A549 (cell line): ENCODE measurements at regions not wholly inside any gene's neighbourhood (a gene's known extent, or its start where the extent isn't known, plus 50 kb on each side); places are given as distances from the start of the nearest gene placed in this dataset.

ENCODE experiments used
- ATAC-seq, 2 experiments: fragments of 200-7000 bp in 1 of 2; fragments of >200 bp in 1 of 2; cut with Nextera tagmentation in 1 of 2; cut with Tn5 transposase in 1 of 2; 3 replicates each; pipeline versions ENCODE4 v1.8.0 to v1.9.1; 2018 to 2020; ENCODE audit warnings: mild to moderate bottlenecking in 1 of 2, moderate library complexity in 1 of 2
- CTCF ChIA-PET: fragments of 300-600 bp; sonication (Branson Sonifier 250); formaldehyde crosslinking; extraction: SDS; loops from one replicate; lab custom pipeline; 2021; ENCODE audit warnings: antibody characterized with exemption, inconsistent platforms; lab: Yijun Ruan, JAX
- POLR2A ChIA-PET: fragments of 350-600 bp; formaldehyde crosslinking; extraction: SDS; loops from one replicate; lab custom pipeline; 2021; ENCODE audit warnings: antibody characterized with exemption, inconsistent platforms; lab: Yijun Ruan, JAX
- DNase-seq, 2 experiments: peaks; one replicate each; pipeline versions ENCODE4 v3.0.0 to v3.0.0-alpha.2; 2011 to 2016; ENCODE audit warnings: low read depth in 1 of 2, low spot score in 1 of 2
- FAIRE-seq: peaks from 2 replicates; lab custom pipeline; 2011; peaks lifted over from hg19 to GRCh38; lab: Jason Lieb, UNC
- H3K27ac ChIP-seq, 2 experiments: fragments of >200 bp; sonication (Bioruptor Twin); formaldehyde crosslinking; 3 replicates each; pipeline ENCODE4 v1.5.1; 2016 to 2017
- H3K4me1 ChIP-seq: fragments of >200 bp; sonication (Bioruptor Twin); formaldehyde crosslinking; 3 replicates; pipeline ENCODE4 v1.6.1; 2016
- H3K4me2 ChIP-seq: fragments of >200 bp; sonication (Bioruptor Twin); formaldehyde crosslinking; 3 replicates; pipeline ENCODE4 v1.6.1; 2016
- H3K4me3 ChIP-seq: fragments of >200 bp; sonication (Bioruptor Twin); formaldehyde crosslinking; 3 replicates; pipeline ENCODE4 v1.5.1; 2016
- H3K9me3 ChIP-seq: fragments of >200 bp; sonication (Bioruptor Twin); formaldehyde crosslinking; 3 replicates; pipeline ENCODE4 v1.6.1; 2016
- ATOH8 ChIP-seq: fragments of 250-450 bp; sonication (Bioruptor Pico); IDR thresholded peaks from 2 replicates; pipeline ENCODE4 v1.5.0; 2020; ENCODE audit warnings: low read depth, mild to moderate bottlenecking, moderate library complexity
- CHD2 ChIP-seq: fragments of 150-350 bp; IDR thresholded peaks from 2 replicates; pipeline ENCODE4 v1.6.1; 2014; ENCODE audit warnings: low read length; ENCODE audit not compliant: partially characterized antibody
- CTCF ChIP-seq: fragments of >200 bp; sonication (Bioruptor Twin); formaldehyde crosslinking; IDR thresholded peaks from 3 replicates; pipeline ENCODE4 v1.5.1; 2016
- EHMT2 ChIP-seq: fragments of 200-600 bp; sonication (generic); IDR thresholded peaks from 2 replicates; pipeline ENCODE4 v1.6.1; 2016; ENCODE audit warnings: antibody characterized with exemption, low read depth, mild to moderate bottlenecking, moderate library complexity
- EP300 ChIP-seq, 2 experiments: fragments of >200 bp; sonication (Bioruptor Twin); formaldehyde crosslinking; IDR thresholded peaks; 2 replicates in 1 of 2; 3 replicates in 1 of 2; pipeline ENCODE4 v1.6.1; 2016 to 2017
- HES2 ChIP-seq: fragments of >200 bp; sonication (Bioruptor Twin); formaldehyde crosslinking; IDR thresholded peaks from 2 replicates; pipeline ENCODE4 v1.6.1; 2016
- HMGXB4 ChIP-seq: fragments of 250-450 bp; sonication (Bioruptor Pico); IDR thresholded peaks from 2 replicates; pipeline ENCODE4 v1.5.0; 2021; ENCODE audit warnings: mild to moderate bottlenecking, moderate library complexity, borderline replicate concordance
- HOXA7 ChIP-seq: fragments of 250-450 bp; sonication (Bioruptor Pico); IDR thresholded peaks from 2 replicates; pipeline ENCODE4 v1.5.0; 2020; ENCODE audit warnings: mild to moderate bottlenecking, moderate library complexity
- KDM1A ChIP-seq: fragments of 200-600 bp; sonication (generic); IDR thresholded peaks from 2 replicates; pipeline ENCODE4 v1.6.1; 2016; ENCODE audit warnings: low read depth, mild to moderate bottlenecking
- KDM5A ChIP-seq: fragments of 200-600 bp; sonication (generic); IDR thresholded peaks from 2 replicates; pipeline ENCODE4 v1.6.1; 2016; ENCODE audit warnings: antibody characterized with exemption, mild to moderate bottlenecking
- MAX ChIP-seq: IDR thresholded peaks from 2 replicates; pipeline ENCODE4 v1.6.1; 2012
- MAZ ChIP-seq: fragments of 150-350 bp; IDR thresholded peaks from 2 replicates; pipeline ENCODE4 v1.6.1; 2014; ENCODE audit warnings: antibody characterized with exemption, low read depth, low read length, borderline replicate concordance
- PHF8 ChIP-seq: fragments of 200-600 bp; sonication (generic); IDR thresholded peaks from 2 replicates; pipeline ENCODE4 v1.6.1; 2016; ENCODE audit warnings: low read depth, mild to moderate bottlenecking, antibody characterized with exemption, moderate library complexity, borderline replicate concordance
- RAD21 ChIP-seq, 2 experiments: fragments of >200 bp in 1 of 2; sonication (Bioruptor Twin) in 1 of 2; formaldehyde crosslinking in 1 of 2; IDR thresholded peaks in 1 of 2; conservative IDR thresholded peaks in 1 of 2; 2 replicates in 1 of 2; 3 replicates in 1 of 2; pipeline ENCODE4 v1.6.1; 2012 to 2018; ENCODE audit warnings: inconsistent platforms in 1 of 2
- RARB ChIP-seq: fragments of 250-450 bp; sonication (Bioruptor Pico); IDR thresholded peaks from 2 replicates; pipeline ENCODE4 v1.8.0; 2021; ENCODE audit warnings: mild to moderate bottlenecking, moderate library complexity
- RCOR1 ChIP-seq: fragments of 150-350 bp; IDR thresholded peaks from 2 replicates; pipeline ENCODE4 v1.6.1; 2014; ENCODE audit warnings: antibody characterized with exemption, low read length, low read depth
- SMC3 ChIP-seq: fragments of >200 bp; sonication (Bioruptor Twin); formaldehyde crosslinking; IDR thresholded peaks from 3 replicates; pipeline ENCODE4 v1.6.1; 2018; ENCODE audit warnings: inconsistent platforms
- TFCP2L1 ChIP-seq: fragments of 250-450 bp; sonication (Bioruptor Pico); IDR thresholded peaks from 2 replicates; pipeline ENCODE4 v1.5.0; 2021; ENCODE audit warnings: mild to moderate bottlenecking
- USF2 ChIP-seq: fragments of 450-650 bp; IDR thresholded peaks from 2 replicates; pipeline ENCODE4 v1.6.1; 2014; ENCODE audit warnings: antibody characterized with exemption
- ZFP36 ChIP-seq: fragments of 450-650 bp; IDR thresholded peaks from 2 replicates; pipeline ENCODE4 v1.6.1; 2014; ENCODE audit warnings: borderline replicate concordance; ENCODE audit not compliant: partially characterized antibody
- ZNF302 ChIP-seq: fragments of 250-450 bp; sonication (Bioruptor Pico); IDR thresholded peaks from 2 replicates; pipeline ENCODE4 v1.9.0; 2021; ENCODE audit warnings: inconsistent platforms, mild to moderate bottlenecking, moderate library complexity
- WGBS: methylation state at CpG from one replicate; pipeline ENCODE4 v1.1.6; 2017; ENCODE audit errors: missing lambda C conversion rate; 5-methylcytosine and 5-hydroxymethylcytosine counted together

- FAIRE-seq (no peak), DNase-seq (peak in 1 of 2 experiments; percentile 32), ATAC-seq (peak; percentile 54 to 78; a peak in 5 of 6 replicates)
- ChIA-PET POLR2A (no interaction called here), CTCF (interaction anchor here (1.8 kb wide), 1 partner anchor 14 kb away, joined by 9 read pairs; no protein-coding TSS in a partner anchor)
- Histone ChIP-seq H3K4me1 (peaks cover 6% of the 10 kb centered on the region; the same call in 2 of the 3 replicates), H3K27ac (peak overlapping the region in 1 of 2 experiments; percentile 24; a peak in 1 of 6 replicates), H3K4me2 (no peak overlapping the region), H3K9me3 (no peaks in the 10 kb centered on the region), H3K4me3 (no peak overlapping the region)
- TF ChIP-seq ATOH8 (no peak), RAD21 (conservative IDR thresholded peaks at IDR 0.05 in 1 of 2, IDR thresholded peaks at IDR 0.05 in 1 of 2) (peak in 1 of 2 experiments; percentile 35; a peak in 1 of 5 replicates)
- 56% methylated on average over 3 of the region's 3 CpGs for WGBS
These were observed 583.0 kb upstream of the WWC1 start for GRCh38 chr5:167708449-167708848.

GRCh38 chr5:167709625-167710024 lies 581.8 kb upstream of the WWC1 start:
- H3K4me1 ChIP-seq = peaks cover 6% of the 10 kb centered on the region; the same call in 2 of the 3 replicates
- no peak for TF ChIP-seq ZFP36
- TF ChIP-seq KDM1A = no peak
- TF ChIP-seq MAZ = no peak
- TF ChIP-seq CHD2 = no peak
- WGBS = 67% methylated on average over 4 of the region's 4 CpGs
- ATAC-seq (no peak), FAIRE-seq (no peak), DNase-seq (no peak)
- H3K9me3 ChIP-seq = no peaks in the 10 kb centered on the region
- H3K4me2 ChIP-seq = no peak overlapping the region
- H3K27ac ChIP-seq = peak overlapping the region in 1 of 2 experiments; percentile 43; a peak in 2 of 6 replicates
- POLR2A ChIA-PET = no interaction called here
- H3K4me3 ChIP-seq = no peak overlapping the region
- CTCF ChIA-PET = interaction anchor here (1.8 kb wide), 1 partner anchor 13 kb away, joined by 9 read pairs; no protein-coding TSS in a partner anchor

- Histone ChIP-seq H3K27ac (peak overlapping the region in 1 of 2 experiments; percentile 46; a peak in 3 of 6 replicates), H3K4me3 (no peak overlapping the region), H3K9me3 (no peaks in the 10 kb centered on the region), H3K4me1 (peaks cover 6% of the 10 kb centered on the region; the same call in 2 of the 3 replicates), H3K4me2 (peak overlapping the region; percentile 9; the same call in 1 of the 3 replicates)
- ChIA-PET CTCF (interaction anchor here (1.0 to 1.2 kb wide), 3 partner anchors 11 to 225 kb away, joined by 3 to 4 read pairs (median 3); no protein-coding TSS in a partner anchor), POLR2A (no interaction called here)
- ATAC-seq (no peak), DNase-seq (no peak), FAIRE-seq (no peak)
- no peak for TF ChIP-seq EP300 (IDR thresholded peaks at IDR 0.05)
- 49% methylated on average over 3 of the region's 3 CpGs for WGBS
These were observed 580.9 kb upstream of the WWC1 start for GRCh38 chr5:167710444-167711073.

GRCh38 chr5:167712986-167713585 lies 578.4 kb upstream of the WWC1 start:
- ChIA-PET POLR2A (no interaction called here), CTCF (interaction anchor here (1.1 to 1.6 kb wide), 3 partner anchors 9 to 334 kb away, joined by 3 to 5 read pairs (median 3); no protein-coding TSS in a partner anchor)
- DNase-seq (no peak), FAIRE-seq (no peak), ATAC-seq (no peak)
- Histone ChIP-seq H3K4me3 (no peak overlapping the region), H3K27ac (no peak overlapping the region), H3K4me1 (peaks cover 6% of the 10 kb centered on the region; the same call in 2 of the 3 replicates), H3K9me3 (no peaks in the 10 kb centered on the region), H3K4me2 (no peak overlapping the region)
- 69% methylated on average over 7 of the region's 7 CpGs for WGBS
- TF ChIP-seq ZNF302 (CRISPR knock-in tag) (no peak), HOXA7 (CRISPR knock-in tag) (no peak), HMGXB4 (no peak), HES2 (no peak), USF2 (no peak), EHMT2 (no peak), KDM1A (no peak), RARB (CRISPR knock-in tag) (no peak), SMC3 (no peak), RAD21 (conservative IDR thresholded peaks at IDR 0.05 in 1 of 2, IDR thresholded peaks at IDR 0.05 in 1 of 2) (no peak), TFCP2L1 (no peak), PHF8 (no peak), CTCF (no peak), KDM5A (no peak), MAX (no peak), RCOR1 (no peak)
